HG02678 (cell line): ENCODE measurements at regions not wholly inside any gene's neighbourhood (a gene's known extent, or its start where the extent isn't known, plus 50 kb on each side); places are given as distances from the start of the nearest gene placed in this dataset.

Experiments
- ATAC-seq: cut with Tn5 transposase; IDR thresholded peaks from one replicate; pipeline ENCODE4 v1.9.1; 2021; ENCODE audit warnings: mild to moderate bottlenecking, moderate library complexity; ENCODE audit not compliant: unreplicated experiment

DNA sequence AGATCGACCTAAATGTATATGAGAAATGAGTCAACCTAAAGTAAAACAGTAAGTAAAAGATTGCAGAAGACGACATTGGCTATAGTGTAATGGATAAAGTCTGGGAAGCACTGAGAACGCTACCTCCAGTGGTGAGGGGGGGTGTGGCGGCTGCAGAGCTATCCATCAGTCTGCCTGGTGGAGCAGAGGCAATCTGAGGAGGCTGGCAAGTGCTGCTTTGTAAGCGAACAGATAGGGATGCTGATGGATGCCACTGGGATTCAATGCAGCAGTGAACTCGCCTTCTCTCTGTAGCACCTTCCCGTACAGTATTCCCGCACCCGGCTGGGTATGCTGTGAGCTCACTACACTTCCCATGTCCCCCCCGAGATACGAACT, 261.5 kb downstream of the NSG2 start:
- ATAC-seq, result no peak

DNA sequence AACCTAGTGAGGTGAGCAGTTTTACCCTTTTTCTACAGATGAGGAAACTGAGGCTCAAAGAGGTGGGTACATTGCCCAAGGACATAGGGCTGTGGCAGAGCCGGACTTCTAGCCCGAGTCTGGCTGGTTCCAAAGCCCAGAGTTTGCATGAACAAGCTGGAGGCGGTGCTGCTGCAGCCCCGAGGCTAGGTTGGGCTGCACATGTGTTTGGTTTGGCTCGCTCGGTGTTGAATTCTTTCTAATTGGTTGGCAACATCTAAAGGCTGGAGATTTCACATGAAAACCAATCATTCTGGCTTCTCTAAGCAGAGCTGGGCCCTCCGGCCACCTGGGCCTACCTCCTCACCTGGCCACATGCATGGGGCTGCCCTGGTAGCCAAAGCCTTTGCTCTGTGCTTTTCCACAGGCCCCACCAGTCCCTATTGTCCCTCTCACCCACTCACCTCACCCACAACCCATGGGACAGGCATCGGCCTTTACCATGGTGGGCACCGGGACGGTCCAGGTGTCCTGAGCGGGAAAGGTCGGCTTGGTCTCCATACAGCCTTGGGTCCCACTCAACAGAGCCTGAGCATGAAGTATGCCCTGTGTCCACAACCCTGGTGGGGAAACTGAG, 262.3 kb downstream of the NSG2 start:
- no peak for ATAC-seq

DNA sequence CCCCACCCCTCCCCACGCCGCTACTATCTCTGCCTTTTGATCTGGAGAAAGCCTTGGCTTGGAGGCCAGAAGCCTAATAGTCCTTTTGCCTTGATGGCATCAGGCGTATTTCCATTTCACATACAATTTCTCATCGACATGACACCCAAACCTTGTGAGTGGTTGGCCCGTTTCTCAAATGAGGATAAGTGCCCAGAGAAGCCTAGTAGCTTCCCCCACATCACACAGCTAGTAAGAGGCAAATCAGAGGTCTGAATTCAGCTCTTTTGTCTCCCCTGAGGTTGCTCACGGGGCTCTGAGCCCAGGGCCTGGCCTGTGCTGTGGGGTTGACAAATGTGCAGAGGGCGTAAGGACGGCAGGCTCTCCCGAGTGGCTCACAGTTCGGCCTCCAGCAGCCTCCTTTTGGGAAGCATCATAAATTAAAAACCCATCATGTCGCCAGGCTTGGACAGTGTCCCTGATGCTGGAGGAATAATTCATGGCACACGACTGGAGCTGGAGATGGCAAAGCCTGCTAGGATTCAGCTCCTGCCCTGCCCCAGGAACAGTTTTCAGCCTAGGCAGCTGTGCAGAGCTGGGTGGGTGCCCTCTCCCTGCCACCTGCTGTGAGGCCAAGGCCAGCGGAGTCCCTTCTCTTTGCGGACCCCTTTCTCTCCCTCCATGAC, 263.8 kb downstream of the NSG2 start:
- ATAC-seq, result no peak

DNA sequence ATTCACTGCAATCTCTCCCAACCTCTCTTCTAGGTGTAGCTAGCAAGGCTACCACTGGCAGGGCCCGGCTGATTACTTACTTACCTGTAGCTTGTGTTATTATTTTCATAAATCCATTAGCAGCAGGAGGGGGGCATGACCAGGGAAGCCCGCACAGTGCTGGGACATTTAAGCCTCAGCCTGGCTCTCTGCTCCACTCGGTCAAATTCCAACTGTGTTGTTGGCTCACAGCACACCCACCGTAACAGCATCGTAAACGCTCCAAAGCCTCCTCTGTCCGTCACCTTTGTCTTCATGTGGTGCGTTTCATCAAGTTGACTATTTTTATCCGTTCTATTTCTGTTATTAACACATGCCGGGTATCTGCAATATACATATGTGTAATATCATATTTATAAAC, 264.7 kb downstream of the NSG2 start:
- ATAC-seq, result no peak

DNA sequence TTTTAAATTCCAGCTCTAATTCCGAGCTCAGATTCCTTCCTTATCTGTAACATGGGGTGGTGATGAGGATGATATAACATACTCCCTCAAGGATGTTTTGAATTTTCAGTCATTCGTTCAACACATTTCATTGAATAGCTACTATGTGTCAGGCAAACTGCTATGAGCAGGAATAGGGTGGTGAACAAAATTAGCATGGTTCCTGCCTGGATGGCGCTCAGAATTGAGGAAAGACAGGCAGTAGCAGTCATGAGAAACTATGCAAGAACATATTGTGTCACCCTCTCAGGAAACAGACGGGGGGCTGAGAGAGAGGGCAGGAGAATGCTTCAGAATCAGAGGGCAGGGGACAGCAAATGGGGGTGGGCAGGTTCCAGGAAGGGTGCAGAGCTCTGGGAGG, 265.2 kb downstream of the NSG2 start:
- ATAC-seq, result no peak

DNA sequence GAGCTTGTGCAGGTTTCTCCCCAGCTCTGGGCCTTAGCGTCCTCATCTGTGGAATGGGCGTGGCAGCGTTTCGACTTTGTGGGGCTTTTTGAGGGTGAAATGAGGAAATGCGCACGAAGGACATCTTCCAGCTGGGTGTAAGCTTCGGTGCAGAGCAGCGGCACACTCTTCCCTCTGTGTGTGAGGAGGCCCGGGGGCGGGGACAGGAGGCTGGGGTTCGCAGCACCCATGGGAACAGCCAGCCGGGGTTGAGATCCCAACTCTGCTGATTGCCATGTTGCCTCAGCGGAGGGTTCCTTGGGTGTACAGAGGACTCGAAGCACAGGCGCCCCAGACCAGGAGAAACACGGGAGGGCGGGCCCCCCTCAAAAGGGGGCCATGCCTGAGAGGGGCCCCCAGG, 265.6 kb downstream of the NSG2 start:
- no peak for ATAC-seq

DNA sequence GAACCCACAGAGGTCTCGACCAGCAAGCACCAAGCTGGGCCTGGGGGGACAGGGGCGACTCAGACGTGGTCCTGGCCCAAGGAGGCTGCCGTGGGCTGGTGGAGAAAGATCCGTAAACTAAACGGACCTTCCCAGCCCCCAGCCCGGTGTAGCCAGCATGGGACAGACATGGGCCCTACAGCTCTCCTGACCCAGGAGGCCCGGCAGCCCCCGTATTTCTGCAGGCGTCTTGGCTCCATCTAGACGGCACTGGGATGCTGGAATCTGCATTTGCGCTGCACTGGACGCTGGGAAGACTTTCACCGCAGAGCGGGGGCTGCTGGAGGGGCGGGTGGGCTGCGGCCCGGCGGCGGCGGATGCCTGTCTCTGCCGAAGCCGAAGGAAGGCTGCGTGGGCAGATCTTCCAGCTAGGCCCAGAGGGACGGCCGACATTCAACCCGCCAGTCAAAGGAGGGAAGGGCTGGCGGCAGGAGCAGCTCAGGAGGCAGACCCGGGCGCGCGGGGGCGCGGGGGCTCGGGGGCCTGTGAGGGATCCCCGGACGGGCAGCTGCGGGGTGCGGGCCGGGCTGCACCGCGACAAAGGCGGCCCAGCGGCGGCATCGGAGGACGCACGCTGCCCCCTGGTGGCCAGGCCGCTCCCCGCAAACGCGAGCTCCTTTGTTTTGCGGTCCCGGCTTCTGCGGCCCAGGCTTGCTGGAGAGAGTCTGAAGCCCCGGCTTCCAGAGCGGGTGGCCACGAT, 266.2 kb downstream of the NSG2 start:
- ATAC-seq, result peak; percentile 71

DNA sequence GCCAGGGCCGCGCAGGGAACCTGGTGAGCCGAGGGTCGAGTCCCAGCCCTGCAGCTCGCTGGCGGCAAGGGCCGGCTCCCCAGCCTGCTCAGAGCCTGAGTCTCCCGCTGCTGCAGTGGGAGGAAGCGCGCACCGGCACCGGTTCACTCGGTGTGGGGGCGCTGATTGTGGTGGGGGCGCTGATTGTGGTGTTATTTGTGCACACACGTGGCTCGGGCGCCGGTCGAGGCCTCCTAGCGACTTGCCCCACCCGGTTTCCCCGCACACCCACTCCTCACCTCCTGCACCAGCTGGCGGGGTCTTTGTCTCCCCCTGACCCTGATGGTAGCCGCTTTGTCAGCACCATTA, 266.7 kb downstream of the NSG2 start:
- peak; percentile 19 for ATAC-seq

DNA sequence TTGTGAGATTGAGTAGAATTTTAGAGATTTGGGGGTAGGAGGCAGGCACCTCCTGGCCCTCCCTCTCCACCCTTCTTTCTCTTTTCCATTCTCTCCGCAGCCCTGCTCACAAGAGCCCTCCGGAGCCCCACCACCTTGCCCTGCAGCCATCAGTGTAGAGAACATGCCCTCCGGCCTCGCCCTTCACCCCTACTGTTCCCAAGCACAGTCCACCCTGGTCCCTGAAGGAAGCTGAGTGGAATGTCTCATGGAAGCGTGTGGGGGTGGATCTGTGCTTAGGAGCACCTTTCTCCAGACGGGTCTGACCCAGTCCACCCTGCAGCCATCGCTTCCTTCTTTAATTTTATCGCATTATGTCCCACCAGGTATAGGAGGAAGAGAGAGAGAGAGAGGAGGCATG, 267.1 kb downstream of the NSG2 start:
- no peak for ATAC-seq

DNA sequence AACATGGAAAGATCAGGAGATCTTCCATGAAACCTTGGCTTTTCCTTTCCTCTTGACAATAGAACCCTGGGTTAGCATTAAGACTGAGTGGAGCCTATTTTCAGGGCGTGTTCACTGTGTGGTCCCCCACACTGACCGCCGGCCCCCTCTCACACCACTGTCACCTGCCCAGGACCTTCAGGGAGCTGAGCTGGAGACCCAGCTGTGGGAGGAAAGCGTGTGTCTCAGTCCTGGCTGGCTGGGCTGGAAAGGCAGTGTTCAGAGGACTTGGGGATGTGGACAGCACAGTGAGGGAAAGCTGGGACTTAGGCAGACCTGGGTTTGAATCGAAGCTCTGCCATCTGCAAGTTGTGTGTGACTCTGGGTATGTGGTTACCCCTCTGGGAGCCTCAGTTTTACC, 268.1 kb downstream of the NSG2 start:
- no peak for ATAC-seq

DNA sequence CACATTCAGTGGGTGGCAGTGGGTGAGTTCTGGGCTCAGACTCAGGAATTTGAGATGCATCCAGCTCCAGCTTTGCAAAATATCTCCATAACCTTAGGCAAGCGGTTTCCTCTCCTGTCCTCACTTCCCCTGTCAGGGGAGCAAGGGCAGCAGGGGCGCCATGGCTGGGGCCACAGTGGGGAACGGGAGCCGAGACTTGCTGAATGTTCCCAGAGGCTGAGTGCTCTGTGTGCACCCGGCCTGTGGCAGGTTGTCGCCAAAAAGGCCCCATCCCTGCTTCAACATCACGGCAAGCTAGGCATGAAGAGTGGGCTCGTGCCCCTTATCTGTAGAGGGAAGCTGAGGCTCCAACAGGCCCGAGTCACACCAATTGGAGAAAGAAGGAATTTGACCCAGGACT, 268.8 kb downstream of the NSG2 start:
- no peak for ATAC-seq

DNA sequence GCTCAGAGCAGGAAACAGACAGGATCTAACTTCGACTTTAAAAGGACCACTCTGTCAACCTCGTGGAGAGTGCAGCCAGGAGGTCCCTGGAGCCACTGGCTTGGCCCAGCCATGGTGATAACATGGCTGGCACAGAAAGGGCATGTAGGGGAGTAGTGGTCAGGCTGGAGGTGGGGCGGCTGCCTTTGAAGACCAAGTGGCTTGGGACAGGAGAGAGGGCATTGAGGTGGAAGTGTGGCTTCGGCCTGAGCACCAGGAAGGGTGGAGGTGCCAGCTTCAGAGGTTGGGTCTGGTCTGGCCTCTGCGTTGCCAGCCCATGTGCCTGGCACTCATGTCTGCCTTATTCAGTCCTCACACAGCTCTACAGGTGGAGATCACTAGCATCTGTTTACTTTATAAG, 270.0 kb downstream of the NSG2 start:
- no peak for ATAC-seq

DNA sequence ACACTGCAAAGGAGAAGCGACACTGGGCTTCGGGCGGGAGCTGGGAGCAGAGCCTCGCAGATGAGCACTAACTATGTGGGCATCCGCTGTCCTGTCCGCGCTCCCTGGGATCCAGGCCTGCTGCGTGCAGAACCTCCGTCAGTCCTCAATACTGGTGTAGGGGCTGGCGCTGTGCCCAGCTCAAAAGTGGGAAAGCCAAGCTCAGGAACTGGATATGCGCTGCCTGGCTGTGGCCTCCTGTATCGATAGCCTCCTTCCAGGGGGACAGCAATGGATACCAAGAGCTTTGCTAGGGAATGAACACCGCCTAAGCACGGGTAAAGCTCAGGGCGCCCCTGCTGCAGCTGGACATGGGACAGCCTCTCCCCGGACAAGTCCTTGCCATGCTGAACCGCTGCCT, 270.4 kb downstream of the NSG2 start:
- no peak for ATAC-seq

DNA sequence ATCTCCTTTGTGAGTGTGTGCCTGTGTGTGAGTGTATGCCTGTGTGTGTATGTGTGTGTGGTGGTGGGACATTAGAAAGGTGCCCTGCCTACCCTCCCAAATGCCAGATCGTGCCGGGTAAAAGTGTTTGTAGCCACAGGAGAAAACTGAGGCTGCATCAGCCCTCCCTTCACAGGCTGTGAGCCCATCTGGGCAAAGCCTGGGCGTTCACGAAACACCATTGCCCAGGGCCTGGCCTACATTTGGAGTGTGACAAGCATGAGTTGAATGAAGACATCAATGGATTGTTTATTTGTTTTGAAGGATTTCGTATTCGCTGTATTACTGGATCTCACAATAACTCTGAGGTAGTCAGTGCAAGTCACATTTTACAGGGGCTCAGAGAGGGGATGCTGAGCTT, 270.8 kb downstream of the NSG2 start:
- no peak for ATAC-seq

DNA sequence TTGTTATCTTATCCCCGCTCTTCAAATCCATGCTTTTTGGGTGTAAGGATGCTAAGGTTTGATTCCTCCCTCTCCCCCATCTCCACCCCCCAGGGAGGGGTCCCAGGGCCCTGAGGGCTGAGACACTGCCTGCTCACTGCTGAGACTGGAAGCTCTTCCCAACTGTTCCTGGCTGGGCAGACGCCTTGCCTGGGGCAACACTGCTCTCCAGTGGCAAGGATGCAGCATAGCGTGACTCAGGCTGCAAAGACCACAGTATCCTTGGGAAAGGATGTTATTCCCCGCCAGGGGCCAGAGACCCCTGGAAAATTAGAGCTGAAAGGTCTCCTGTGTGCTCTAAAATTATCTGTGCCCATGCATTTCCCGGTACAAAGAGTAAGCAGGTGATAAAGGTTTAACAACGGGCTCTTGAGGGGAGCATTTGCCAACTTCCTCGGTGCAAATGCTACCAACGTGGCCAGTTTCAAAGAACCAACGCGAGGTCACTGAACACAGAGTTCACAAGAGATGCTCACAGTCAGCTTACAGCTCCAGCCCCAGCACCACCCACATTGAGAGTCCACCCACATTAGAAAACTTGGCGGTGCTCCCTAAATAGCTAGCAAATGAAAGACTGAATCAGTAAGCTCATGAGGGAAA, 271.9 kb downstream of the NSG2 start:
- ATAC-seq, result no peak

DNA sequence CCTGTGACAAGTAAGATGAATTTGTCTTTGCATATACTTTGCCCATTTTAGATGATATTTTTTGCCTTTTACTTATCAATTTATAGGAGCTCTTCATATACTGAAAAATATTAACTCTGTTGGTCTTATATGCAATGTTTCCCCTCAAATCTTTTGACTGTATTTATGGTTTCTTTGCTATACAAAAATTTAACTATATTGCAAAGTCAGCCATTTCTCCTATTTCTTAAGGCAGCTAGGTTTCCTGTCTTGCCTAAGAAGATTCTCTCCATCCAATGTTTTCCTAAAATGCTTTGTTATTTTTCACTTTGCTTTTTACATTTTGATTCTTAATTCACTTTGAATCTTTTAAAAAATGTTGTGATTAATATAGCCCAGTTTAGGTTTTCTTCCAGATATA, 273.1 kb downstream of the NSG2 start:
- no peak for ATAC-seq

DNA sequence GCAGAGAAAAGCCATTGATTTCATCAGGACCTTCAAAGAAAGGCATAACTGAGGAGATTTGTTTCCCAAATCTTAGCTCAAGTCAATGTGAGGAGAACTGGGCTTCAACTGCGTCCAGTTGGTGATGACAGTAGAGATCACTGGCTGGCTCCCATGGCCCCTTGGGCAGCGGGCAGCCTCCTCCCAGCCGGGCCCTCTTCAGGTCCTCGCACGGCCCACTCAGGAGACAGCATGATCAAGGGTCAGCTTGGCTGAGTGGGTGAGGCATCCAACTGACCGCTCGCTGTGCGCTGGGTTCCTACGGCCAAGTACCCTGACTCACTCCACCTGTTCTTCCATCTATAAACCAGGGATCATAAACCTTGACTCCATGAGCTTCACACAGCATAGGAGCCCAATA, 274.0 kb downstream of the NSG2 start:
- no peak for ATAC-seq

DNA sequence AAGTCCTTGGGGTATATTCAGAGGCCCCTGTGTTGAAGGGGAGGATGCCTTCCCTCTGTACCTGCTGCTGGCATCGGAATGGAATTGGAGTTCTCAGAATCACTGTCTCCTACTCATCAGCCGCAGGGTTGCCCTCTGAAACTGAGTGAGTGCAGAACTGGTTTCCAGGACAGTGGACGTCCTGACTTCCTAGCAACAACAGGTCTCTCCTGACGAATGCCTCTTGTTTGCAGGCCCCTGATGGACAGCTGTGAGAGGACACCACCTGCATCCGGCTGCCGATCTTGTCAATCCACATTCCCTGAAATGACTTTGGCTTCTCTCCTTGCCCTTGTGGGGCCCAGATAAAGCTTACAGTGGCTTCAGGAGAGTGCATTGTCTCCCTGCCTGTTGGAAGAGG, 274.5 kb downstream of the NSG2 start:
- ATAC-seq, result no peak

DNA sequence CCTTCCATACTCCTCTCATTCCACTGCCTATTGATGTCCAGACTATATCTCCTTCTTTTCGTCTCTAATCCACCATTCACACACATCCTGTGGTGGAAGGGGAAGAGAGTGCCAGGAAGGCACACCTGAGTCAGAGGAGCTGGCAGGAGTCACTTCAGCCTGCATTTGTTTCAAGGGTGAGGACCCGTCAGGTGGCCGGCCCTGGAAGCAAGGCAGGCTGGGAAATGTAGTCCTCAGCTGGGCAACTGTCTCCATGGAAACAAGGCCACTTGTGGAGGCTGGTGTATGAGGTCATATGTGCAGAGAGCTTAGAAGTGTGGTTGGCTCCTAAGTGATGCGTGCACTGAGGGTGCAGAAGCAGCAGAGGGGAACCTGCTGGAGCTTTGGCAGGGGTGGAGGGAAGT, 278.4 kb downstream of the NSG2 start:
- peak; percentile 51 for ATAC-seq

DNA sequence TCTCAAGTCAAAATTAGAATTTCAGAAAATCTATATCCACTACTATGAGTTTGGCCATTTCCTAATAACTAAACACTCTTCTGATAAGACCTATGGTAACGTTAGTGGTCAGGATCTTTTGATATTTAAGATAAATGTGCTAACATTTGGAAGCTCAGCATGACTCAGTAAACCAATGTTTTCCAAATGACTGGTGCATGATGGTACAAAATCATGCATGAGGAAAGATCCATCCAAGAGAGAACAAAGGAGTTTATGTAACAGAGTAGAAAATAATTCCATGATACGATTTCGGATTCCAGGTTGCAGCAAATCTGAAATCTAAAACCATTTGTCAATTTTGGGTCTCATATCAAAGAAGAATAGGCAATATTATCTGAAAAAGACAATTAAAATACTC, 279.2 kb downstream of the NSG2 start:
- ATAC-seq, result no peak

DNA sequence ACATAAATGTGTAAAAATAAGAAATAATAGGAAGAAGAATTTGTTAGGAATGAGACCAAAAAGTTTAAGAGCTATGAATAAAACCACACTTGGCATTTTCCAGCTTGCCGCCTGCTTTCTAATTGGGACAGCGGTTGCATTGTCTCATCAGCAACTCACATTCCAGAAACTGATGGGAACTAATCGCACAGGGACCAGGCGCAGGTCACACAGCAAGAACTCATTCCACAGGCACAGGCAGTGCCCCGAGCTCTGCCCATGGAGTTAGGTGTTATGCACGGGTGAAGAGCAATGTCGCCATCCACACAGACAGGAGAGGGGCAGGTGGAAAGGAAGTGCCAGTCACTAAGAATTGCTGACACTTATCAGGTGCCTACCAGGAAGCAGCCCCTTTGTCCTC, 279.9 kb downstream of the NSG2 start:
- no peak for ATAC-seq

DNA sequence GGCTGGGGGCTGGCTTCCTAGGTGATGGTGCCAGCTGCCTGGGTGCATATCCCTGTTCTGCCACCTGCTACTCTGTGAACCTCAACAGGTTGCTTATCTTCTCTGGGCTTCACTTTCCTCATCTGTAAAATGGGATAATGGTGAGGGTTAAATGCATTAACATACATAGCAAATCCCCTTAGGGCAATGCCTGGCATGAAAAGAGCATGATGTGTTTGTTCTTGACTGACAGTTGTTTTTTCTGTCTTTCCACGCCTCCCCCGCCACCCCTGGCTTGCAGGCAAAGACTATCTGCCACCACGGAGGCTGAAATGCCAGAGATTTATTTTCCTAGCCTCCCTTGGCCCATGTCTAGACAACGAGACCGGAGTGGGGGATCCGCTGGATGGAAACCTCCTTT, 280.5 kb downstream of the NSG2 start:
- ATAC-seq, result no peak
